RWPE1 (cell line): ENCODE measurements at regions not wholly inside any gene's neighbourhood (a gene's known extent, or its start where the extent isn't known, plus 50 kb on each side); places are given as distances from the start of the nearest gene placed in this dataset.

Experiments
- CTCF ChIA-PET: fragments of 350-600 bp; sonication (Branson Sonifier 250); formaldehyde crosslinking; extraction: SDS; loops from one replicate; lab custom pipeline; 2021; lab: Yijun Ruan, JAX
- POLR2A ChIA-PET: fragments of 400-600 bp; formaldehyde crosslinking; extraction: SDS; loops from one replicate; lab custom pipeline; 2020; ENCODE audit warnings: antibody characterized with exemption; ENCODE audit not compliant: low non-redundant PET; lab: Yijun Ruan, JAX
- DNase-seq: peaks from one replicate; pipeline ENCODE4 v3.0.0; 2012; ENCODE audit warnings: low spot score
- H3K27ac ChIP-seq: fragments of 450-650 bp; 2 replicates; pipeline ENCODE4 v1.5.1; 2017
- CTCF ChIP-seq: fragments of 450-650 bp; conservative IDR thresholded peaks from 2 replicates; pipeline ENCODE4 v1.5.1; 2017; ENCODE audit warnings: low read depth, mild to moderate bottlenecking

GRCh38 chr4:134687646-134688628 is 486.3 kb upstream of the PABPC4L start:
- no peak for DNase-seq
- H3K27ac ChIP-seq = no peak overlapping the region
- no peak for TF ChIP-seq CTCF
- ChIA-PET CTCF (interaction anchor here (0.6 kb wide), 1 partner anchor 1087 kb away, joined by 4 read pairs; no protein-coding TSS in a partner anchor), POLR2A (no interaction called here)

GRCh38 chr4:134677209-134677814 is 475.7 kb upstream of the PABPC4L start:
- ChIA-PET CTCF (no interaction called here), POLR2A (no interaction called here)
- no peak for TF ChIP-seq CTCF
- no peak overlapping the region for H3K27ac ChIP-seq
- no peak for DNase-seq

GRCh38 chr4:134668237-134668636 is 466.6 kb upstream of the PABPC4L start:
- TF ChIP-seq CTCF = no peak
- no peak overlapping the region for H3K27ac ChIP-seq
- ChIA-PET POLR2A (no interaction called here), CTCF (no interaction called here)
- DNase-seq = no peak

- TF ChIP-seq CTCF = no peak
- CTCF ChIA-PET = interaction anchor here (0.6 kb wide), 1 partner anchor 1138 kb away, joined by 4 read pairs; no protein-coding TSS in a partner anchor
These were observed 465.1 kb upstream of the PABPC4L start for GRCh38 chr4:134666640-134667039.

GRCh38 chr4:134665429-134665828 is 463.8 kb upstream of the PABPC4L start:
- ChIA-PET POLR2A (no interaction called here), CTCF (interaction anchor here (0.6 kb wide), 1 partner anchor 39 kb away, joined by 3 read pairs; no protein-coding TSS in a partner anchor)
- DNase-seq = no peak
- no peak for TF ChIP-seq CTCF
- H3K27ac ChIP-seq = no peak overlapping the region

More at GRCh38 chr4:134666640-134667039, 465.1 kb upstream of the PABPC4L start:
- no peak overlapping the region for H3K27ac ChIP-seq
- no peak for DNase-seq
- POLR2A ChIA-PET = no interaction called here

GRCh38 chr4:134663742-134664141 is 462.2 kb upstream of the PABPC4L start:
- H3K27ac ChIP-seq = no peak overlapping the region
- DNase-seq = no peak
- ChIA-PET POLR2A (no interaction called here), CTCF (no interaction called here)
- no peak for TF ChIP-seq CTCF
